Effector memory CD8-positive, alpha-beta T cell (primary cell): ENCODE measurements at regions not wholly inside any gene's neighbourhood (a gene's known extent, or its start where the extent isn't known, plus 50 kb on each side); places are given as distances from the start of the nearest gene placed in this dataset.
"Not testable (repeated sequence)": the region's sequence is repeated elsewhere in the genome, so short reads cannot be mapped to it uniquely, and the experiment has no call there.

Experiments
- ATAC-seq: fragments of 150-1000 bp; cut with Tn5 transposase; replicated peaks from 2 replicates; pipeline ENCODE4 v1.10.0; 2021; ENCODE audit warnings: mild to moderate bottlenecking, moderate library complexity
- DNase-seq, 3 experiments: peaks; one replicate each; pipeline ENCODE4 v3.0.0; 2021
- H3K27ac Mint-ChIP-seq, 2 donors: one replicate each; pipeline ENCODE4 v1.8.0; 2022; ENCODE audit warnings: mild to moderate bottlenecking in 2 of 2, mixed read lengths in 2 of 2, moderate library complexity in 2 of 2
- H3K27me3 Mint-ChIP-seq, 2 donors: one replicate each; pipeline ENCODE4 v1.8.0; 2022; ENCODE audit warnings: mixed read lengths in 2 of 2
- H3K36me3 Mint-ChIP-seq: one replicate; pipeline ENCODE4 v1.8.0; 2022; ENCODE audit warnings: mild to moderate bottlenecking, moderate library complexity, mixed read lengths; ENCODE audit not compliant: insufficient read depth
- H3K4me1 Mint-ChIP-seq, 2 donors: one replicate each; pipeline ENCODE4 v1.8.0; 2022; ENCODE audit warnings: low read depth in 2 of 2, mixed read lengths in 2 of 2
- H3K4me3 Mint-ChIP-seq, 2 donors: one replicate each; pipeline ENCODE4 v1.8.0; 2022; ENCODE audit warnings: mild to moderate bottlenecking in 2 of 2, mixed read lengths in 2 of 2, moderate library complexity in 2 of 2
- H3K9me3 Mint-ChIP-seq, 2 donors: one replicate each; pipeline ENCODE4 v1.8.0; 2022; ENCODE audit warnings: mixed read lengths in 2 of 2

DNA sequence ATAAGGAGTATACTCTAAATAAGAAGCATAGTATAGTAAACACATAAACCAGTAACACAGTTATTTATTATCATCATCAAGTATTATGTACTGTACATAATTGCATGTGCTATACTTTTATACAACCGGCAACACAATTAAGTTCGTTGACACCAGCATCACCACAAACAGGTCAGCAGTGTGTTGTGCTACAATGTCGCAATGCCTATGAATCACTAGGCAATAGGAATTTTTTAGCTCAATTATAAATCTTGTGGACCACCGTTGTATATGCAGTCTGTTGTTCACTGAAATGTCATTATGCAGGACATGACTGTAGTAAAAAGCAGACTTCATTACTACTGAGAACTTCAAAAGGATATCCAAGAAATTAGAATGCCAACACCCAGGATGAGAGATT lies 177.0 kb downstream of the PDCD6IP start:
- Mint-ChIP-seq H3K4me3 (no peak overlapping the region), H3K27me3 (peaks cover 18 to 22% of the 10 kb centered on the region in 2 donors), H3K27ac (no peak overlapping the region), H3K4me1 (peaks cover 0 to 3% of the 10 kb centered on the region in 2 donors), H3K36me3 (no peaks in the 10 kb centered on the region), H3K9me3 (peaks cover 0 to 6% of the 10 kb centered on the region in 2 donors)
- no peak for ATAC-seq
- DNase-seq: no peak

DNA sequence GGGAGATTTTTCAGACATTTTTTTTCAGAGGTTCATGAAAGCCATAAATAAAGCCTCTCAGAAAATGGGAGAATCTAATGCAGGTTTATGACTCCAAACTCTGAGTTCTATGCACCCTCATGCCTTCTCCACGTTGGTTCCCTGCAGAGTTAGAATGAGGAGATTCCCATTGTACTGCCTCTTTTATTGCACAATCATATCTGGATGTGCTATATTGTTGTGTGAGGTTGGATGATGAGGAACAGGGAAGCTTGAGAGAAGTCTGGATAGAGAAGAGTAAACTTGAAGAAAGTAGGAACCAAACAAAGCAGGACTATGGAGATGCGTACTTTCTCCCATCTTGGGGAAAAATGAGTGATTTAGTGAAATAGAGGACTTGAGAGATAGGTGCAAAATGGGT lies 178.8 kb downstream of the PDCD6IP start:
- H3K4me3 Mint-ChIP-seq: no peak overlapping the region
- no peak for ATAC-seq
- peaks cover 0 to 3% of the 10 kb centered on the region in 2 donors for H3K4me1 Mint-ChIP-seq
- peaks cover 6 to 11% of the 10 kb centered on the region in 2 donors for H3K27me3 Mint-ChIP-seq
- no peaks in the 10 kb centered on the region for H3K9me3 Mint-ChIP-seq
- H3K36me3 Mint-ChIP-seq: no peaks in the 10 kb centered on the region
- H3K27ac Mint-ChIP-seq: no peak overlapping the region
- no peak for DNase-seq

- Mint-ChIP-seq H3K36me3 (no peaks in the 10 kb centered on the region), H3K4me1 (no peaks in the 10 kb centered on the region), H3K27ac (no peak overlapping the region), H3K4me3 (no peak overlapping the region), H3K27me3 (peaks cover 2 to 12% of the 10 kb centered on the region in 2 donors), H3K9me3 (no peaks in the 10 kb centered on the region)
- ATAC-seq (no peak), DNase-seq (no peak)
Measured at GRCh38 chr3:33980252-33980651, 181.8 kb downstream of the PDCD6IP start.

DNA sequence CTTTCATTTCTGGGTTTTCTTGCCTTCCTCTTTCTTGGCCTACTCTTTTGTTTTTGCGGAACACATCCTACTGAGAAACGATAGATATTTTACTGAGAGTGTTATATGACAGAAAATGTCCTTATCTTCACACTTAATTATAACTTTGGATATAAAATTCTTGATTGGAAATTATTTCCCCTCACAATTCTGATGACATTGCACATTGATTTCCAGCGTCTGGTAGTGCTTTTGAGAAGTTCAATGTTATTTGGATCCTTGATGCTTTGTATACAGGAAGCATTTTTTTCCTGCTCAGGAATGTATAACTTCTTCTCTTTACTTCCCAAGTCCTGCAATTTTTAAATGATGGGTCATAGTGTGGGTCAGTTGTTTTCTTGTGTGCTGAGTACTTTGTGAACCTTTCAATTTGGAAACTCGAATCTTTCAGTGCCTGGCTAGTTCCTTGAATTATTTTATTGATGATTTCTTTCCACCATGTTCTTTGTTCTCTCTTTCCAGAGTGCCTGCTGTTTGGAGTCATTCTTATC lies 183.9 kb downstream of the PDCD6IP start:
- Mint-ChIP-seq H3K27me3 (peaks cover 18 to 32% of the 10 kb centered on the region in 2 donors), H3K36me3 (no peaks in the 10 kb centered on the region), H3K27ac (no peak overlapping the region), H3K4me1 (no peaks in the 10 kb centered on the region), H3K9me3 (no peaks in the 10 kb centered on the region), H3K4me3 (no peak overlapping the region)
- no peak for DNase-seq
- ATAC-seq: no peak

GRCh38 chr3:33982949-33983348 lies 184.5 kb downstream of the PDCD6IP start:
- not testable (repeated sequence) for H3K9me3 Mint-ChIP-seq, H3K27ac Mint-ChIP-seq, H3K4me1 Mint-ChIP-seq, ATAC-seq, H3K4me3 Mint-ChIP-seq, H3K36me3 Mint-ChIP-seq, DNase-seq
- H3K27me3 Mint-ChIP-seq: peaks cover 24 to 35% of the 10 kb centered on the region in 2 donors

- peaks cover 59% of the 10 kb centered on the region in 2 donors for H3K27me3 Mint-ChIP-seq
- no peak overlapping the region for H3K27ac Mint-ChIP-seq
- no peaks in the 10 kb centered on the region for H3K36me3 Mint-ChIP-seq
- H3K4me1 Mint-ChIP-seq: no peaks in the 10 kb centered on the region
- no peak overlapping the region for H3K4me3 Mint-ChIP-seq
- H3K9me3 Mint-ChIP-seq: no peaks in the 10 kb centered on the region
- DNase-seq (no peak), ATAC-seq (no peak)
Measured at GRCh38 chr3:33989229-33989628, 190.8 kb downstream of the PDCD6IP start.

- DNase-seq: no peak
- H3K36me3 Mint-ChIP-seq: no peaks in the 10 kb centered on the region
Measured at GRCh38 chr3:33991673-33992072, 193.2 kb downstream of the PDCD6IP start.

GRCh38 chr3:33993631-33994030 lies 195.2 kb downstream of the PDCD6IP start:
- peaks cover 0 to 3% of the 10 kb centered on the region in 2 donors for H3K9me3 Mint-ChIP-seq
- peaks cover 21 to 27% of the 10 kb centered on the region in 2 donors for H3K27me3 Mint-ChIP-seq
- H3K27ac Mint-ChIP-seq: no peak overlapping the region
- H3K4me1 Mint-ChIP-seq: no peaks in the 10 kb centered on the region
- ATAC-seq: no peak
- no peak overlapping the region for H3K4me3 Mint-ChIP-seq
- no peaks in the 10 kb centered on the region for H3K36me3 Mint-ChIP-seq
- no peak for DNase-seq

More at GRCh38 chr3:33991673-33992072, 193.2 kb downstream of the PDCD6IP start:
- Mint-ChIP-seq H3K9me3 (peaks cover 0 to 3% of the 10 kb centered on the region in 2 donors), H3K4me1 (no peaks in the 10 kb centered on the region), H3K27ac (no peak overlapping the region), H3K4me3 (no peak overlapping the region), H3K27me3 (peaks cover 37 to 43% of the 10 kb centered on the region in 2 donors)
- ATAC-seq: no peak

DNA sequence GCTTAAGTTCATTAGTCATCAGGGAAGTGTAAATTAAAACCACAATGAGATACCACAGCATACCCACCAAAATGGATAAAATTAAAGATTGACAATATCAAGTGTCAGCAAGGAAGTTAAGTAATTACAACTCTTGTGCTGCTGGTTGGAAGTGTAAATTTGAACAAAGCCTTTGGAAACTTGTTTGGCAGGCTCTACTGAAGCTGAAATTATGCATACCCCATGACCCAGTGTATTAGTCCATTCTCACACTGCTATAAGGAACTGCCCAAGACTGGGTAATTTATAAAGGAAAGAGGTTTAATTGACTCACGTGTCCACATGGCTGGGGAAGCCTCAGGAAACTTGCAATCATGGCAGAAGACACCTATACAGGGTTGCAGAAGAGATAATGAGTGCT lies 196.1 kb downstream of the PDCD6IP start:
- Mint-ChIP-seq H3K27ac (no peak overlapping the region), H3K9me3 (peaks cover 0 to 3% of the 10 kb centered on the region in 2 donors), H3K4me3 (no peak overlapping the region), H3K4me1 (no peaks in the 10 kb centered on the region), H3K36me3 (no peaks in the 10 kb centered on the region), H3K27me3 (peaks cover 17 to 18% of the 10 kb centered on the region in 2 donors)
- no peak for ATAC-seq
- DNase-seq: no peak

DNA sequence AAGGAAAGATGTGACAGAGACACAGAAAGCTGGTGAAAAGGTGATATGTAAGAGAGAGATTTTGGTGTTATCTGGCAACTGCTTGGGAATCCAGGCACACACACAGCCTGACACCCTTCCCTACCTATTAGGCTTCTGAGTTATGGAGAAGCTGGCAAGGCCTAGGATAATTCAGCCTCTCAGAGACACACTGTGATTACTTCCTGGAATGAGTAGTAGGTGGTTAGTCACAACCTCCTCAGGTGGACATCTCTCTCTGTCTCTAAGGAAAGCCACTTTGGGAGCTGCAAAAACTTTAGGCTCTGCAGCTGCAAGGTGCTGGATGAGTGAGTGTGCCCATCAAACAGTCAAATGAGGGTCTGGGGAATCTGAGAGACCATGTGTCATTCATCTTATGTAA lies 201.9 kb downstream of the PDCD6IP start:
- H3K4me1 Mint-ChIP-seq: no peaks in the 10 kb centered on the region
- no peak for ATAC-seq

DNA sequence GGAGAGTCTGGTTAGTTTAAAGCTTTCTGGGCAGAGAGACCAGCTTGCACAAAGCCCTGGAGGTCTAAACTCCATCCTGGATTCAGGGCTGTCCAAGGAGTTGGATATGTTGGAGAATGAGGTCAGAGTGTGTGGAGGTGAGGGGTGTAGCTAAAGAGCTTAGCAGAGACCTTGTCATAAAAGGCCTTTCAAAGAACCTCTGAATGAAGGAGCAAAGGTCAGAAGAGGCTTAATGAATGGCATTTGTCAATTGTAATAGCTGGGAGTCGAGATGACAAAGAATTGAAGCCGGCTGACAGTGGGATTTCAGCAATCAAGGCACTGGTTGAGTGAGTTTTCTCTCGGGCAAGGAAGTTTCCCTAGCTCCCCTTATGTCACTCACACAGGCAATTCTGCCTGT lies 202.6 kb downstream of the PDCD6IP start:
- DNase-seq (no peak), ATAC-seq (no peak)
- Mint-ChIP-seq H3K27me3 (peaks cover 11 to 16% of the 10 kb centered on the region in 2 donors), H3K4me1 (no peaks in the 10 kb centered on the region), H3K27ac (no peak overlapping the region), H3K4me3 (no peak overlapping the region), H3K9me3 (peaks cover 0 to 3% of the 10 kb centered on the region in 2 donors), H3K36me3 (no peaks in the 10 kb centered on the region)

More for the DNA sequence above, 201.9 kb downstream of the PDCD6IP start:
- Mint-ChIP-seq H3K36me3 (no peaks in the 10 kb centered on the region), H3K9me3 (peaks cover 0 to 3% of the 10 kb centered on the region in 2 donors), H3K27ac (no peak overlapping the region), H3K4me3 (no peak overlapping the region), H3K27me3 (peaks cover 7 to 12% of the 10 kb centered on the region in 2 donors)
- no peak for DNase-seq

DNA sequence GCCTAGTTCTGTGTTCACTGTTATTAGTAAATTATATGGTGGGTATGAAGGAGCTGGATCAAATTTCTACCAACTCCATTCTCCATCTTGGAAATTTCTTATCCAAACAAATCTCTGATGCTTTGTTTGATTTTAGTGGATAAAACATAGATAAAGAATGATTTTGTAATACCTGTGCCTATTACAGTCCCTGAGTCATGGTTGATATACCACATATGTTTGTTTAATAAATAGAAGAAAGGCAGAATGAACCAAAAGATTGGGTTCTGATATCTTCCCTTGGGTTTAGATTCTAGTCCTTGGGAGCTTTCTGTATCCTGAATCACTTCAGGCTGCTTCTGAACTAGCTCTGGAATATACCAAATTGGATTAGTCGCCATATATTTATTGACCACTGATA lies 203.6 kb downstream of the PDCD6IP start:
- Mint-ChIP-seq H3K4me1 (no peaks in the 10 kb centered on the region), H3K27ac (no peak overlapping the region), H3K36me3 (no peaks in the 10 kb centered on the region), H3K27me3 (peaks cover 11 to 16% of the 10 kb centered on the region in 2 donors), H3K4me3 (no peak overlapping the region), H3K9me3 (no peaks in the 10 kb centered on the region)
- ATAC-seq (no peak), DNase-seq (no peak)

DNA sequence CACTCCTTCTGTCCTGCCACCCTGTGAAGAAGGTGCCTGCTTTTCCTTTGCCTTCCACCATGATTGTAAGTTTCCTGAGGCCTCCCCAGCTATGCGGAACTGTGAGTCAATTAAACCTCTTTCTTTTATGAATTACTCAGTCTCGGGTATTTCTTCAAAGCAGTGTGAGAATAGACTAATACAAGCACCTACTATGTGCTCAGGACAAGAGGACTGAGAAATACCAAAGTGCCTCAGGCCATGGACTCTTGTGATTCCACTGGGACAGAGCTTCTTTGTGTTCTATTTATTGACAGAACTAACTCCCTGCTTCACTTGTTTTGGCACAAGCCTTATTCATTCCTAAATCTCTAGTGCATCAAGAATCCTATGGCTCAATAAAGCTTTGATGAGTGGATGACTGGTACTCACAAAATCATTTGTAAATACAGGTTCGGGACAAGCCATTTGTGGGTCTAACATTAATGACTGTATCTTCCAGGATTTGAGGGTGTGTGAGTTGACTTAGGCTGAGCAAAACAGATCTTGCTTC lies 204.2 kb downstream of the PDCD6IP start:
- no peak overlapping the region for H3K4me3 Mint-ChIP-seq
- peaks cover 11 to 16% of the 10 kb centered on the region in 2 donors for H3K27me3 Mint-ChIP-seq
- H3K27ac Mint-ChIP-seq: no peak overlapping the region
- no peaks in the 10 kb centered on the region for H3K36me3 Mint-ChIP-seq
- no peaks in the 10 kb centered on the region for H3K9me3 Mint-ChIP-seq
- DNase-seq (no peak), ATAC-seq (no peak)
- H3K4me1 Mint-ChIP-seq: no peaks in the 10 kb centered on the region

GRCh38 chr3:34005886-34006285 lies 207.5 kb downstream of the PDCD6IP start:
- Mint-ChIP-seq H3K4me3 (no peak overlapping the region), H3K36me3 (peaks cover 3% of the 10 kb centered on the region), H3K27ac (no peak overlapping the region), H3K9me3 (no peaks in the 10 kb centered on the region), H3K27me3 (peaks cover 11 to 16% of the 10 kb centered on the region in 2 donors), H3K4me1 (no peaks in the 10 kb centered on the region)
- no peak for ATAC-seq
- no peak for DNase-seq
